CD4-positive, alpha-beta T cell treated with Interleukin-15 for 4 hours (primary cell): ENCODE measurements at regions not wholly inside any gene's neighbourhood (a gene's known extent, or its start where the extent isn't known, plus 50 kb on each side); places are given as distances from the start of the nearest gene placed in this dataset.
"Not testable (repeated sequence)": the region's sequence is repeated elsewhere in the genome, so short reads cannot be mapped to it uniquely, and the experiment has no call there.

Source experiments
- DNase-seq: peaks from one replicate; pipeline ENCODE4 v3.0.0-alpha.2; 2020; ENCODE audit warnings: low spot score

DNA sequence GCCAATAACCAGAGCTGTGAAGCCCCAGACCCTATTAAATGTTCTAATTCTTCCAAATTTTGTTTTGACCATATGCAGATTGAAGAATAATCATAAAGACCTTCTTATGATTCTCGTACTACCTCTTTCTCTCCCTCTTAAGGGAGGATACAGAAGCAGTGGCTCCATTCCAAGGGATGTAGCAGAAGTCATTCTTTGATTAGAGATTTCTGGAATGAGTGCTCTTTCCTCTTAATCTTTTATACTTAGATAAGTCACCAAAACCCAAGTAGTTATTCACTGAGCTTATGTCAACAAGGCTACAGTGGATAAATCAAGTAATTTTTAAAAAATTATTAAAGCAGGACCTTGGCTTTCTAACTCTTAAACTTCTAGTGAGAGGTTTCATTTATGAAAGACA lies 266.0 kb upstream of the STXBP5 start:
- DNase-seq, result no peak

GRCh38 chr6:146939456-146939855 lies 264.8 kb upstream of the STXBP5 start:
- DNase-seq, result not testable (repeated sequence)

- DNase-seq, result no peak
Measured at GRCh38 chr6:146943664-146944063, 260.6 kb upstream of the STXBP5 start.

DNA sequence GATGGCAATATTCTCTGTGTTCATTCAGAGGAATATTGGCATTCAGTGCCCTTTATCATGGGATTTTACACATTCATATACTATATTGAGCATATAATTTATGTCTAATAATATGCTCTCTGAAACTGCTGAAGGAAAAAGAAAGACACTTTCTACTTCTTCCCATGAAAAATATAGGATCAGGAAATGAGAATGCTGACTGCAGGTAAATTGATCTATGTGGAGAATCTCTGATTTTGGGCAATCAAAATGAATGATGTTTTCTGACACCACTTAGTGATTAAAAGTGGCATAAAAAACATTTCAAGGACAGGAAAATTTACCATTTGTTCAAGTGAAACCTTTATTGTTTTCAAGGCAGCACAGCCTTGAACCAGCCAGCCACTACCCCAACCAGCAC lies 260.1 kb upstream of the STXBP5 start:
- no peak for DNase-seq

GRCh38 chr6:146944809-146945208 lies 259.4 kb upstream of the STXBP5 start:
- DNase-seq, result no peak

DNA sequence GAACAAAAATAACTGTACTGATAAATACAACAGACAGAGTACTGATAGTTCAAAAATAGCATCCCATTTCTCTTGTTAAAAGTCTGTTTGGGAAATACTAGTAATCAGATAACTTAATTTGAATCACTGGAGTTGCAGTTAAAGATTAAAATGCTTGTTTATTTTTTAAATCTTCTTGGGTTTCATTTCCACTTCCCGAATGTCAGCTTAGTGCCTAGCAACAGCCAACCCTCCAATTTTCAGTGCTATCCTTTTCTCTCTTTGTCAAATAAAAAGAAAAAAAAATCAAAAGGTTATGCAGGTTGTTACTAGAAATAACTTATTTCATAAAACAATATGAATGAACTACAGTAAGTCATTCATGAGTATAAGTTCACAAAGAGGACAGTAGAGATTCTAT lies 257.7 kb upstream of the STXBP5 start:
- no peak for DNase-seq

GRCh38 chr6:146948790-146949342 lies 255.4 kb upstream of the STXBP5 start:
- no peak for DNase-seq

- DNase-seq, result no peak
Measured at GRCh38 chr6:146949425-146949824, 254.8 kb upstream of the STXBP5 start.

DNA sequence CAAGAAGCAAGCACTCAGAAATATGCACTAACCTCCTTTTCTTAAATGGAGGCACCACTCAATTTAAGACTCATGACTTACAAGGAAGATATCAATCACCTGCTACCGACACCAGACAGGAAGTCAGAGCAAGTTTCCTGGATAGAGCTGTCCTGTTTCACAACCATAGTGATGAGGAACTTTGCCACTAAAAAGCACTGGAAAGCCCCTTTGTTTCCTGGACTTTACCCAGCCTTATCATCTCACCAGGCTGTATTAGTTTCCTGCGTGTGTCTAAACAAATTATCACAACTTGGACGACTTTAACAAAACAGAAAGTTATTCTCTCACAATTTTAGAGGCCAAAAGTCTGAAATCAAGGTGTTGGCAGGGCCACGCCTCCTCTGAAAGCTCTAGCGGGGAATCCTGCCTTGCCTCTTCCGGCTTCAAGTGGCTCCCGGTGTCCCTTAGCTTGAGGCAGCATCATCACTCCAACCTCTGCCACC lies 253.8 kb upstream of the STXBP5 start:
- no peak for DNase-seq

GRCh38 chr6:146955570-146955969 lies 248.6 kb upstream of the STXBP5 start:
- DNase-seq, result no peak

GRCh38 chr6:146957181-146958093 lies 246.8 kb upstream of the STXBP5 start:
- DNase-seq, result no peak

- no peak for DNase-seq
Measured at GRCh38 chr6:146961831-146962230, 242.4 kb upstream of the STXBP5 start.

- no peak for DNase-seq
Measured at GRCh38 chr6:146962329-146962728, 241.9 kb upstream of the STXBP5 start.

- no peak for DNase-seq
Measured at GRCh38 chr6:146965110-146965689, 239.0 kb upstream of the STXBP5 start.

DNA sequence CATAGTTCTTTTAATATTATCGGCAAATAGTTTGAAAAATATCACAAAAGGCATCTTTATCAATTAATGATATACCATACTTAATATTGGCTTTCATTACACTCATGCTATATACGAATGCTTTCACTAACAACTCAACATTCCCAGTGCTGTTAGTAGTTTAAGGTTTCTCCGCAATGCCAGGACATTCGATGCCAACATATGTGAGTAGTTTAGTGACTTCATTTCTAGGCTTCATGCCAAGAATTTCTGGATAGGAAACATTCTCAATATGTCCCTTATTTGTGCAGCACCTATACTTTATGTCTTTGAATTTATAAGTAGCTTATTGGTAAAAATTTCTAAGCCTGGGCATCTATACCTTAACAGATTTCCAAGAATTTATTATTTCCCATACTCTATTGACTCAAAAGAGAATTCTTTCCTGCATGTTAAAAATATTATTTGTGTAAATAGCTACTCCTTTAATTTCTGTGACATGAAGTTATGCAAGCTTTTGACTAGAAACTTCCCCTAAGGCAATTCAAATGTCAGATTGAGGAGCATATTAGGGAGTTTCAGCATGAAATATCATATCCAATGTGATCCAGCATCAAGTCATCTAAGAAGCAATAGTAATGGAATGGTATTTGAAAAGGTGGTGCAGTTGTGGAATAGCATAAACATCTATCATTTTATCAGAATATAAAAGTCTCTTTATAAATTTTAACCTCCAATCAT lies 236.0 kb upstream of the STXBP5 start:
- DNase-seq, result no peak

- DNase-seq, result no peak
Measured at GRCh38 chr6:146972546-146972945, 231.7 kb upstream of the STXBP5 start.

DNA sequence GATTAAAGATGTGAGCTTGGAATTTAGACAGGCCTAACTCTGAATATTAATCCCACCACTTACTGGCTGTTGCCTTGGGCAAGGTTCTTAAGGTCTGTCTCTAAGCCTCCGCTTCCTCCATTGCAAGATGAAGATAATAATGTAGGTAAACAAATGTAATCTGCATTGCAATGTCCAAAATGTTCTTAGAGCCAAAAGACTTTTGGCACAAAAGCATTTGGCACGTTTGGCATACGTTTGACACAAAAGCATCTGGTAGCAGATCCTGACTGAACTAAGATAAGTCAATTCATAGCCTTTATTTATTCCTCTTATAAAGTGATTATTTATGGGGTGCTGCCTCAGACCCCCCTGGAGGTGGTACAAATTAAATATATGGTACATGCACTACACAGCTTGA lies 229.9 kb upstream of the STXBP5 start:
- DNase-seq, result no peak

DNA sequence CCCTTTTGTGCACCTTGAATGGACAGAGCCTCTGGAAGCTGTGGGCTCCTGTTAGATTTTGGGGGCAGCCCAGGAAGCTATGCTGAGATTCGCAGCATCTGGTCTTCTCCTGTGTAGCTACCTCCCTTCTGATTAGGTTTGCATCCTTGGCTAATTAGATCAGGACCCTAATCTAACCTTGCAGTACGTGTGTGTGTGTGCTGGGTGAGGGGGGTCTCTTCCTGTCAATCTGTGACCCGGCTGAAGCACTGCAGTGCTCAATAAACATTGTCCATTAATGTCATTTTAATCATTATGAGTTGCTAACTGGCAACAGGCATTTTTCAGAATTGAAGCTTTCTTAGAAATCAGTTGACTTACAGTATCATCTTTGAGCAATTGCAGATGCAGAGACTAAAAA lies 229.1 kb upstream of the STXBP5 start:
- DNase-seq, result no peak

DNA sequence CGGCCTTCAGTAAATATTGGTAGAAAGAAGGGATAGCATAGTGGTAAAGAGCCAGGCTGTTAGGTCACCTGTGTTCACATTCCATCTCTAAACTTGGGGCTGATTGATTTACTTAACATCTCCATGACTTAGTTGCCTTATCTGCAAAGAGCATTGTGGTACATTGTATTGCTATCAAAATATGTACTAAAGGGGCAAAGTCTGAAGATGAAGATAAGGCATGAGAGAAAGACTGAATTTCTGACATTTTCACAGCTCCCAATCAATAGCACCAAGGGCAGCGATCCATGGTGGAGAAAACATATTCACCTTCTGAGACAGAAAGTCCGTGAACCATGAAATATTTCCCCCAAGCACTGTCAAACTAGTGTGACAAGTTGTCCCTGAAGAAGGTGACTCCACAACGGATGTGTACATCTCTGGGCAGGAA lies 223.3 kb upstream of the STXBP5 start:
- no peak for DNase-seq

DNA sequence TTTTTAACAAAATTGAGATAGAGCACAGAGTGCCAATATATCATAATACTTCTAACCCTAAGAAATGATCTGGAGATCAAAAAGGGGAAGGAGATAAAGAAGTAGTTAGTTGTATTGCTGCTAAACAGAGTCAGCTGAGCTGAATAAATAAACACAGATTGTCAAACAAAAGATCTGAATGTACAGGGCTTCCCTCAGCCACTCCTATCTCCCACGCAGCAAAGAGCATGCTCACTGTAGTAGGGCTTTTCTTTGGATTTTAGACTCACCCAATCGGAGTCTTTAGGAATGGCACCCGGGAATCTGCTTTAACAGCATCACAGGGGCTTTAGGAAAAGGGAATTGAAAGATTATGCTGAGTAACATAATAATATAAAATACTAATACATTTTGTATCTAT lies 222.2 kb upstream of the STXBP5 start:
- DNase-seq, result no peak

DNA sequence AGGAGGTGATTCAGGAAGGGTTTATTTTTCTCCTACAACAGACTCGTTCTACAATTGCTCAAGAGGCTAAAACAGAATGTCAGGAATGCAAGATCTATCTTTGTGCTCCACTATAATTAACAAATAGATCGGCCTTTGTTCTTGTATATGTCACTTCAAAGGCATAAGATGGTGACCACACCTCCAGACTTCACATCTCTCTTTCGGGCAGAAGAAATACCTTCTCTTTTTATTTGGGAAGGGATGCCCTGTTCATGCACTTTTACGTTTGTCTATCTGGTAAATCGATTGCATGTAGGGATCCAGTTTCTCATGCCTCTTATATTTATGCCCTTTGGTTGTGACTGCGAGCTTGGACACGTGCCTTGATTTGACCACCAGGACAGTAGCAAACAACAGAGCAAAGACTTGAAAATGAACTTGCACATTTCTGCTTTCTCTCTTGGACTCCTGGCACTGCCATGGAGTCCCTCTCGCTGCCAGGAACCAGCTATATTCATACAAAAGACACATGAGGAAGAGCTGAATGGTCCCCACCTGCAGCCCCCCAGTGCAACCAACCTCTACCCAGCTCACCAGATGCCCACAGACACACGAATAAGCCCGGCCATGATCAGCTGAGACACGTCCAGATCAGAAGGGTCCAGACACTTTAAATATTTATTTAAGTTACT lies 219.8 kb upstream of the STXBP5 start:
- no peak for DNase-seq

GRCh38 chr6:146985111-146985510 lies 219.1 kb upstream of the STXBP5 start:
- no peak for DNase-seq
